WTC11 (cell line): ENCODE measurements at regions not wholly inside any gene's neighbourhood (a gene's known extent, or its start where the extent isn't known, plus 50 kb on each side); places are given as distances from the start of the nearest gene placed in this dataset.

Experiments
- ATAC-seq: fragments of 200-7000 bp; cut with Tn5 transposase; 2 replicates; pipeline ENCODE4 v1.10.0; 2021; ENCODE audit warnings: mild to moderate bottlenecking, moderate library complexity
- CTCF ChIA-PET: fragments of 300-600 bp; sonication (Branson Sonifier 250); formaldehyde crosslinking; loops from one replicate; lab custom pipeline; 2021; ENCODE audit warnings: antibody characterized with exemption; lab: Charles Lee
- POLR2A ChIA-PET: fragments of 350-600 bp; sonication (Branson Sonifier 250); formaldehyde crosslinking; loops from one replicate; lab custom pipeline; 2021; ENCODE audit warnings: antibody characterized with exemption; lab: Charles Lee
- DNase-seq: peaks from one replicate; pipeline ENCODE4 v3.0.0; 2021; ENCODE audit warnings: low spot score
- H3K27ac Mint-ChIP-seq: 2 replicates; pipeline ENCODE4 v1.8.0; 2021; ENCODE audit warnings: mixed read lengths
- H3K27me3 Mint-ChIP-seq: 2 replicates; pipeline ENCODE4 v1.8.0; 2021; ENCODE audit warnings: low read depth, mild to moderate bottlenecking, moderate library complexity, mixed read lengths
- H3K36me3 Mint-ChIP-seq: 2 replicates; pipeline ENCODE4 v1.8.0; 2021; ENCODE audit warnings: mixed read lengths
- H3K4me1 Mint-ChIP-seq: 2 replicates; pipeline ENCODE4 v1.8.0; 2022; ENCODE audit warnings: mixed read lengths
- H3K4me3 Mint-ChIP-seq: 2 replicates; pipeline ENCODE4 v1.8.0; 2021; ENCODE audit warnings: mild to moderate bottlenecking, moderate library complexity, mixed read lengths
- H3K9me3 Mint-ChIP-seq: 2 replicates; pipeline ENCODE4 v1.8.0; 2021; ENCODE audit warnings: mixed read lengths
- CREB1 ChIP-seq: sonication (generic); formaldehyde crosslinking; IDR thresholded peaks from 2 replicates; pipeline ENCODE4 v1.8.0; 2023; ENCODE audit warnings: mild to moderate bottlenecking, missing genetic modification reagents
- ETV6 ChIP-seq: sonication (generic); formaldehyde crosslinking; IDR thresholded peaks from 2 replicates; pipeline ENCODE4 v1.8.1; 2022; ENCODE audit warnings: mild to moderate bottlenecking, missing genetic modification reagents
- FOXJ3 ChIP-seq: sonication (generic); formaldehyde crosslinking; IDR thresholded peaks from 2 replicates; pipeline ENCODE4 v1.9.0; 2021; ENCODE audit warnings: missing genetic modification reagents, mild to moderate bottlenecking, borderline replicate concordance
- GRHL2 ChIP-seq: fragments of 250-450 bp; sonication (Bioruptor Pico); IDR thresholded peaks from 2 replicates; pipeline ENCODE4 v1.8.0; 2022; ENCODE audit warnings: mild to moderate bottlenecking, moderate library complexity; ENCODE audit not compliant: insufficient replicate concordance, severe bottlenecking
- HMGA2 ChIP-seq: fragments of 250-450 bp; sonication (Bioruptor Pico); IDR thresholded peaks from 2 replicates; pipeline ENCODE4 v1.4.0; 2021; ENCODE audit warnings: mild to moderate bottlenecking, moderate library complexity
- IRF2 ChIP-seq: sonication (generic); formaldehyde crosslinking; IDR thresholded peaks from 2 replicates; pipeline ENCODE4 v1.8.0; 2022; ENCODE audit warnings: low read depth, missing genetic modification reagents, borderline replicate concordance
- KAT7 ChIP-seq: sonication (generic); formaldehyde crosslinking; IDR thresholded peaks from 2 replicates; pipeline ENCODE4 v1.8.1; 2023; ENCODE audit warnings: missing genetic modification reagents, mild to moderate bottlenecking, borderline replicate concordance
- MXD4 ChIP-seq: fragments of 250-450 bp; sonication (Bioruptor Pico); IDR thresholded peaks from 2 replicates; pipeline ENCODE4 v1.8.0; 2021; ENCODE audit warnings: mild to moderate bottlenecking, moderate library complexity, borderline replicate concordance
- NFATC4 ChIP-seq: fragments of 250-450 bp; sonication (Bioruptor Pico); IDR thresholded peaks from 2 replicates; pipeline ENCODE4 v1.9.0; 2021; ENCODE audit warnings: mild to moderate bottlenecking
- NR1H2 ChIP-seq: sonication (generic); formaldehyde crosslinking; IDR thresholded peaks from 2 replicates; pipeline ENCODE4 v1.9.0; 2021; ENCODE audit warnings: mild to moderate bottlenecking, moderate library complexity, missing genetic modification reagents
- OVOL2 ChIP-seq: fragments of 250-450 bp; sonication (Bioruptor Pico); IDR thresholded peaks from 2 replicates; pipeline ENCODE4 v1.9.0; 2021; ENCODE audit warnings: mild to moderate bottlenecking, borderline replicate concordance
- PRRX2 ChIP-seq: fragments of 250-450 bp; sonication (Bioruptor Pico); IDR thresholded peaks from 2 replicates; pipeline ENCODE4 v1.8.0; 2021; ENCODE audit warnings: mild to moderate bottlenecking
- ZBTB21 ChIP-seq: sonication (generic); formaldehyde crosslinking; IDR thresholded peaks from 2 replicates; pipeline ENCODE4 v1.8.1; 2023; ENCODE audit warnings: mild to moderate bottlenecking, missing genetic modification reagents, borderline replicate concordance
- ZNF232 ChIP-seq: sonication (generic); formaldehyde crosslinking; IDR thresholded peaks from 2 replicates; pipeline ENCODE4 v1.8.0; 2022; ENCODE audit warnings: mild to moderate bottlenecking, missing genetic modification reagents
- TF ChIP-seq, protein P1 (sequence below): sonication (generic); formaldehyde crosslinking; IDR thresholded peaks from 2 replicates; pipeline ENCODE4 v1.8.1; 2023; ENCODE audit warnings: mild to moderate bottlenecking, missing genetic modification reagents, moderate library complexity
- TF ChIP-seq, protein P2 (sequence below): sonication (generic); formaldehyde crosslinking; IDR thresholded peaks from 2 replicates; pipeline ENCODE4 v1.8.1; 2023; ENCODE audit warnings: mild to moderate bottlenecking, moderate library complexity, missing genetic modification reagents
- TF ChIP-seq, protein P3 (sequence below): sonication (generic); formaldehyde crosslinking; IDR thresholded peaks from 2 replicates; pipeline ENCODE4 v1.8.1; 2022; ENCODE audit warnings: mild to moderate bottlenecking, moderate library complexity, missing genetic modification reagents
- TF ChIP-seq, protein P4 (sequence below): fragments of 250-450 bp; sonication (Bioruptor Pico); IDR thresholded peaks from 2 replicates; pipeline ENCODE4 v2.1.2; 2022; ENCODE audit warnings: mild to moderate bottlenecking, moderate library complexity
- TF ChIP-seq, protein P5 (sequence below): fragments of 250-450 bp; sonication (Bioruptor Pico); IDR thresholded peaks from 2 replicates; pipeline ENCODE4 v1.9.0; 2021; ENCODE audit warnings: moderate library complexity, mild to moderate bottlenecking, inconsistent platforms, borderline replicate concordance
- TF ChIP-seq, protein P6 (sequence below): fragments of 250-450 bp; sonication (Bioruptor Pico); IDR thresholded peaks from 2 replicates; pipeline ENCODE4 v1.9.0; 2021; ENCODE audit warnings: mild to moderate bottlenecking
- TF ChIP-seq, protein P7 (sequence below): fragments of 250-450 bp; sonication (Bioruptor Pico); conservative IDR thresholded peaks from 2 replicates; pipeline ENCODE4 v1.9.0; 2021; ENCODE audit warnings: mild to moderate bottlenecking

DNA sequence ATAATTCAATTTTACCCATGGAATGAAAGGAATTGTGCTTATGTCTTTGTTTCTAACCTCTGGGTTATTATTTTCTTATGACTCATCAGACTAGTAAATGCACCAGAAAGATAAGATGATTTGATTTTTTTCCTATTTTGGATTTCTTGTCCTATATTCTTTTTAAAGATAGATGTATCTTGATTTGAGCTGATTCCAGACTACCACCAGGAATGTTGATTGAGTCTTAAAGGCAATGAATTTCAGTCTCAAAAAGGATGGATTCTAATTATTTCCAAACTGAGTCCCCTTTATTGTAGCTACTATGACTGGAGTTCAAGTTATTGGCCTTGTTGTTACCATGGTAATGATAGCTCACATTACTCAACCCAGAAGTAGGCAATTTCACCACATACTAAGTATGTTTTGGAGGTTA lies 95.8 kb upstream of the RGS4 start:
- CTCF ChIA-PET = no interaction called here
- no peak for ATAC-seq

DNA sequence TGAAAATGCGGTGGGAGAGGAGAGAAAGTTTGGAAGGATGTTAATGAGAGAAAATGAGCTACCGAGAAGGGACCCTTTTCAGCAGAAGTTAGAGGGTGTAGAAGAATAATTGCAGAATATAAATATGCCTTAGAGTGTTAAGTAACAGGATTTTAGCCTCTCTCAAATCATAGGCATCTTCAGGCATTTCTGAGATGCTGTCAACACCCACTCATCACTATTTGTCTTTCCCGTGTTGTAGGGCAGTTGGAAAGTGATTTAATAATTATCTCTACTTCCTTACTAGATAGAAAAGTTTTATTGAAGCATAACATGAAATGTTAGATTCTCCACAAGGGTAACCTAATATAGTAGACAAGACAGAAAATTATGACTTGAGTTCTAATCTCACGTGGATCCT lies 96.4 kb upstream of the RGS4 start:
- Mint-ChIP-seq H3K27ac (no peak overlapping the region), H3K4me1 (peaks cover under 1% of the 10 kb centered on the region), H3K4me3 (no peak overlapping the region), H3K27me3 (no peaks in the 10 kb centered on the region), H3K36me3 (no peaks in the 10 kb centered on the region), H3K9me3 (peaks cover 11% of the 10 kb centered on the region; the same call in 1 of the 2 replicates)
- ChIA-PET POLR2A (no interaction called here), CTCF (no interaction called here)
- no peak for DNase-seq
- no peak for ATAC-seq
- TF ChIP-seq ZNF232 (CRISPR knock-in tag) (no peak), ZBTB21 (no peak), NFATC4 (CRISPR knock-in tag) (no peak), CREB1 (CRISPR knock-in tag) (no peak)
- TF ChIP-seq, protein P1, sequence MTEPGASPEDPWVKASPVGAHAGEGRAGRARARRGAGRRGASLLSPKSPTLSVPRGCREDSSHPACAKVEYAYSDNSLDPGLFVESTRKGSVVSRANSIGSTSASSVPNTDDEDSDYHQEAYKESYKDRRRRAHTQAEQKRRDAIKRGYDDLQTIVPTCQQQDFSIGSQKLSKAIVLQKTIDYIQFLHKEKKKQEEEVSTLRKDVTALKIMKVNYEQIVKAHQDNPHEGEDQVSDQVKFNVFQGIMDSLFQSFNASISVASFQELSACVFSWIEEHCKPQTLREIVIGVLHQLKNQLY (CRISPR knock-in tag) = no peak
- TF ChIP-seq, protein P2, sequence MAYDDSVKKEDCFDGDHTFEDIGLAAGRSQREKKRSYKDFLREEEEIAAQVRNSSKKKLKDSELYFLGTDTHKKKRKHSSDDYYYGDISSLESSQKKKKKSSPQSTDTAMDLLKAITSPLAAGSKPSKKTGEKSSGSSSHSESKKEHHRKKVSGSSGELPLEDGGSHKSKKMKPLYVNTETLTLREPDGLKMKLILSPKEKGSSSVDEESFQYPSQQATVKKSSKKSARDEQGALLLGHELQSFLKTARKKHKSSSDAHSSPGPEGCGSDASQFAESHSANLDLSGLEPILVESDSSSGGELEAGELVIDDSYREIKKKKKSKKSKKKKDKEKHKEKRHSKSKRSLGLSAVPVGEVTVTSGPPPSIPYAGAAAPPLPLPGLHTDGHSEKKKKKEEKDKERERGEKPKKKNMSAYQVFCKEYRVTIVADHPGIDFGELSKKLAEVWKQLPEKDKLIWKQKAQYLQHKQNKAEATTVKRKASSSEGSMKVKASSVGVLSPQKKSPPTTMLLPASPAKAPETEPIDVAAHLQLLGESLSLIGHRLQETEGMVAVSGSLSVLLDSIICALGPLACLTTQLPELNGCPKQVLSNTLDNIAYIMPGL (CRISPR knock-in tag) = no peak

More for the DNA sequence above, 95.8 kb upstream of the RGS4 start:
- POLR2A ChIA-PET = no interaction called here
- no peak for DNase-seq
- Mint-ChIP-seq H3K27ac (no peak overlapping the region), H3K27me3 (no peaks in the 10 kb centered on the region)
- TF ChIP-seq, protein P3, sequence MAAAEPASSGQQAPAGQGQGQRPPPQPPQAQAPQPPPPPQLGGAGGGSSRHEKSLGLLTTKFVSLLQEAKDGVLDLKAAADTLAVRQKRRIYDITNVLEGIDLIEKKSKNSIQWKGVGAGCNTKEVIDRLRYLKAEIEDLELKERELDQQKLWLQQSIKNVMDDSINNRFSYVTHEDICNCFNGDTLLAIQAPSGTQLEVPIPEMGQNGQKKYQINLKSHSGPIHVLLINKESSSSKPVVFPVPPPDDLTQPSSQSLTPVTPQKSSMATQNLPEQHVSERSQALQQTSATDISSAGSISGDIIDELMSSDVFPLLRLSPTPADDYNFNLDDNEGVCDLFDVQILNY (CRISPR knock-in tag) = no peak
- TF ChIP-seq, protein P4, sequence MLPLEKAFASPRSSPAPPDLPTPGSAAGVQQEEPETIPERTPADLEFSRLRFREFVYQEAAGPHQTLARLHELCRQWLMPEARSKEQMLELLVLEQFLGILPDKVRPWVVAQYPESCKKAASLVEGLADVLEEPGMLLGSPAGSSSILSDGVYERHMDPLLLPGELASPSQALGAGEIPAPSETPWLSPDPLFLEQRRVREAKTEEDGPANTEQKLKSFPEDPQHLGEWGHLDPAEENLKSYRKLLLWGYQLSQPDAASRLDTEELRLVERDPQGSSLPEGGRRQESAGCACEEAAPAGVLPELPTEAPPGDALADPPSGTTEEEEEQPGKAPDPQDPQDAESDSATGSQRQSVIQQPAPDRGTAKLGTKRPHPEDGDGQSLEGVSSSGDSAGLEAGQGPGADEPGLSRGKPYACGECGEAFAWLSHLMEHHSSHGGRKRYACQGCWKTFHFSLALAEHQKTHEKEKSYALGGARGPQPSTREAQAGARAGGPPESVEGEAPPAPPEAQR (CRISPR knock-in tag) = no peak
- TF ChIP-seq KAT7 (CRISPR knock-in tag) (no peak), NFATC4 (CRISPR knock-in tag) (no peak)
- TF ChIP-seq, all 79 proteins: peak for 0
- Mint-ChIP-seq H3K4me1 (peaks cover 7% of the 10 kb centered on the region), H3K4me3 (no peak overlapping the region), H3K36me3 (no peaks in the 10 kb centered on the region), H3K9me3 (peaks cover 11% of the 10 kb centered on the region; the same call in 1 of the 2 replicates)

DNA sequence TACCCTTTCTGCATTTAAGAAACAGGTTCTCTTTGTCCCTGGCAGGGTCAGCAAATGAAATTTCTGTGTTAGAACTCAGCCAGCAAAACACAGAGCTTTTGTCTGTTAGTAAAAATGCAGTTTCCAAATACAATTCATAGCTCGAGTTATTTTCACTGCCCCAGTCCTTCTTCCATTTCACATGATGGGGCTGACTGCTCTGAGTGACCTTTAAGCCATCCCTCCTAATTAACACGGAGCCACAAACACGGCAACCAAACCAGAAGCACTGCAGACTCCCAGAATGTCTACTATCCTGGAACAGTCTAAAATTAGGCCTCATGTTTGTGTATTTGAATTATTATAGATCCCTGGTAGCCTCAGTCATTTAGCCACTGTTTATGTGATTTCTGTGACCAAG lies 99.1 kb upstream of the RGS4 start:
- Mint-ChIP-seq H3K9me3 (0 out of 2 replicates have a peak, but pooled peaks cover 5% of the 10 kb centered on the region), H3K36me3 (no peaks in the 10 kb centered on the region), H3K4me3 (no peak overlapping the region), H3K27ac (no peak overlapping the region), H3K27me3 (no peaks in the 10 kb centered on the region), H3K4me1 (no peaks in the 10 kb centered on the region)
- ChIA-PET CTCF (no interaction called here), POLR2A (no interaction called here)
- DNase-seq = no peak
- TF ChIP-seq OVOL2 (CRISPR knock-in tag) (no peak), MXD4 (CRISPR knock-in tag) (no peak), IRF2 (CRISPR knock-in tag) (no peak), PRRX2 (CRISPR knock-in tag) (no peak), NR1H2 (CRISPR knock-in tag) (no peak), HMGA2 (no peak), FOXJ3 (CRISPR knock-in tag) (no peak), CREB1 (CRISPR knock-in tag) (no peak), ETV6 (no peak), GRHL2 (CRISPR knock-in tag) (no peak), ZBTB21 (no peak)
- TF ChIP-seq, protein P5, sequence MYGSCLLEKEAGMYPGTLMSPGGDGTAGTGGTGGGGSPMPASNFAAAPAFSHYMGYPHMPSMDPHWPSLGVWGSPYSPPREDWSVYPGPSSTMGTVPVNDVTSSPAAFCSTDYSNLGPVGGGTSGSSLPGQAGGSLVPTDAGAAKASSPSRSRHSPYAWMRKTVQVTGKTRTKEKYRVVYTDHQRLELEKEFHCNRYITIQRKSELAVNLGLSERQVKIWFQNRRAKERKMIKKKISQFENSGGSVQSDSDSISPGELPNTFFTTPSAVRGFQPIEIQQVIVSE = no peak
- TF ChIP-seq, protein P6, sequence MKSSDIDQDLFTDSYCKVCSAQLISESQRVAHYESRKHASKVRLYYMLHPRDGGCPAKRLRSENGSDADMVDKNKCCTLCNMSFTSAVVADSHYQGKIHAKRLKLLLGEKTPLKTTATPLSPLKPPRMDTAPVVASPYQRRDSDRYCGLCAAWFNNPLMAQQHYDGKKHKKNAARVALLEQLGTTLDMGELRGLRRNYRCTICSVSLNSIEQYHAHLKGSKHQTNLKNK = no peak
- TF ChIP-seq, protein P7, sequence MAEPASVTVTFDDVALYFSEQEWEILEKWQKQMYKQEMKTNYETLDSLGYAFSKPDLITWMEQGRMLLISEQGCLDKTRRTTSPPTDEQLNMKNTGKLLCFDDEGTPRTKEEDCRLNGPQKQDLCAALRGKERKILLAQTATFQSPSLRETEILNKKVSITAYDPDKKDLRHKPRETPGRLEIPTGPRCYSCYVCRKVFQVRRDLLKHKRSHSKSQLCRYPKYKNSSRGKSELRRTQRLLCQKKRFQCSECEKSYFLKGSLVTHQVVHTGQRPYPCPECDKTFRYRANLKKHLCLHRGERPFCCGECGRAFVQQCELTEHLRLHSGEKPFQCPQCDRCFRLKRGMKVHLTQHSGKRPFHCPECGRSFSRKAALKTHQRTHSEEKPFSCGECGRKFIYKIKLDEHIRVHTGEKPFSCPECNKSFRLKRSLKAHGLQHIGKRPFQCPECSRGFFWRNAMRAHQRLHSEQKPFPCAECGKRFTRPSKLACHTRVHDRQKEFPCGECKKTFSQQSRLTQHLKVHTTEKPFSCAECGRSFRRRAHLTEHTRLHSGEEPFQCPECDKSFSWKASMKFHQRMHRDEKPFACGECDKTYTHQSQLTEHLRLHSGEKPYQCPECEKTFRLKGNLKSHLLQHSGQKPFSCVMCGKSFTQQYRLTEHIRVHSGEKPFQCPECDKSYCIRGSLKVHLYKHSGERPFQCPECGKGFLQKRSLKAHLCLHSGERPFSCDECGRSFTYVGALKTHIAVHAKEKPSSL (CRISPR knock-in tag) = no peak
- TF ChIP-seq, protein P3 (CRISPR knock-in tag) = no peak
- no peak for ATAC-seq
